ENCODE measurements at regions not wholly inside any gene's neighbourhood (a gene's known extent, or its start where the extent isn't known, plus 50 kb on each side); places are given as distances from the start of the nearest gene placed in this dataset.

DNA sequence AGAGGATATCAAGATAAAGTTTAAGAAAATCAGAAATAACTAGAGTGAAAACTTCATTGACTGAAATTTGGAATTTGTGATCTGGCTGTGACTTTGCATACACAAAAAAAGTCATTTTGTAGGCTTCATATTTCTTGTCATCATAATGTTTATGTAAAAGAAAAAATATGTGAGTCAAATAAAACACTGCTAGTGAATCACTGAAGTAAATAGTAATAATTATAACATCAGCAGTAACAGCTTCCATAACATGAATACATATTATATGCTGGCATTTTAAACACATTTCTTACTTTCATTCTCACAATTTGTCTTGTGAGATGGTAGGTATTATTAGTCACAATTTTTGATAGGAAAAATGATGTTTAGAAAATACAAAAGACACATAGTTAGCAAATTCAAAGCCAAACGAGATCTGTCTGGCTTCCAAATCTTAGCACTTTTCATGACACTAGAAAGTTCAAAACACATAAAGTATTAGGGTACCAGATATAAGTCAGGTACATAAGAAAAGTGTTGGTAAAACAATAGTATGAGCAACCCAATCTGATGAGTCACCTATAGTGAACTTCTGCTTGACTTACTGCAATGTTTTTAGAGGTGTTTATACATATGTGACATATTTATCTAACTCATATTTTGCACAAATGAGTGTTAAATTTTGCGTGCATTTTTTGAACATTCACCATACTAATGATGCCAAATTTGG, 241.0 kb upstream of the SNX7 start:
- DNase-seq, result no peak

- no peak for DNase-seq
Observed at GRCh38 chr1:98417820-98418219, 243.7 kb upstream of the SNX7 start.

- no peak for DNase-seq
Observed at GRCh38 chr1:98410082-98410481, 251.4 kb upstream of the SNX7 start.

- DNase-seq, result no peak
Observed at GRCh38 chr1:98406352-98407088, 255.0 kb upstream of the SNX7 start.

DNA sequence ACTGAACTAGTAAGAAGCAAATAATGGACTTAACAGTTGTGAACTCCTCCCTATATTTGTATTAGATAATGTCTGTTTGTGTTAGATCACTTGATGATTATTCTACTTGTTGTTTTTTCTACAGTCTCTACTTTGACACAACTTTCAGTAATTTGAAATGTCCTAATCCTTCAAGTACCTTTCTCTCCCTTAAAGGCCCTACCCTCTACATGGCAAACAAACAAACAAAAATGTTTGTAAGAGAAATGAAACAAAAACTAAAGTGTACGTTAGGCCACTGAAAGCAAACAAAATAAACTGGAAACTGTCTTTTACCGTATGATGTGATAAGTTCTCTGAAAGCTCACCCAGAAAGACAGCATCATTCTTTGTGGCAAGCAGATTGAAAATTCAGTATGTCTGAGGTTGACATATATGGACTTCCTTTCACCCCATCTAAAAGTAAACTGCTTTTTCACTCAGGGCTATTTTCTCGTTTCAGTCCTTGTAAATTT, 255.9 kb upstream of the SNX7 start:
- no peak for DNase-seq

GRCh38 chr1:98404866-98405265, 256.7 kb upstream of the SNX7 start:
- no peak for DNase-seq

DNA sequence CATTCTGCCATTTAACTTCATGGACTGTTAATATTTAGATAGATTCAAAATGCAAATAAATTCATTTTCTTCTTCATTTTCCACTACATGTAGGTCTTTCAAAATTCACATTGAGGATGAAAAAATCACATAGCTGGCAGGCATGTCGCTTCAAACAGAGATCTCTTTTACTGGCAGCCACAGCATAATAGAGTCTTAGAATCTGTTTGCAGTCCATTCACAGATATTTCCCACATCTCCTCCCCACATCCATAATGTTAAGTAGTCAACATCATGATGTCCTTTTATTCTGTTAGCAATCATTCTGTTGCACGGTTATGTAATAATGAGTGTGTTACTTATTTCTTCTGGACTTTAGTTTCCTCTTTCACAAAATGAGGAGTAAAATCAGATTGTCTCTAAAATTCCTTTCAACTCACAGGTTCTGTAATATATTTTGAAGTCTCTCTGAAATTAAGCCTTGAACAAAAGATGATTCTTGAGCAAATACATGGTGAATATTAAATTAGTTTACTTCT, 257.5 kb upstream of the SNX7 start:
- DNase-seq, result no peak

DNA sequence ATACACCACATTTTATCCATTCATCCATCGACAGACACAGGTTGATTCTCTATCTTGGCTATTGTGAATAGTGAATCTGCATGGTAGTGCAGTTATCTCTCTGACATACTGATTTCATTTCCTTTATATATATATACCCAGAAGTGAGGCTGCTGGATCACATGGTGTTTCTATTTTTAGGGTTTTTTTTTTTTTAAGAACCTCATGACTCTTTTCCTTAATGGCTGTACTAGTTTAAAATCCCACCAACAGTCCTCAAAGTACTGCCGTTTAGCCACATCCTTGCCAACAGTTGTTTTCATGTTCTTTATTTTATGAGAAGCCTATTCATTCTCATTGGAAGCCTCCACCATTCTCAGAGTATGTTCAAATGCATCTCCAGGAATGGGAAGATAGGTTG, 258.7 kb upstream of the SNX7 start:
- no peak for DNase-seq

DNA sequence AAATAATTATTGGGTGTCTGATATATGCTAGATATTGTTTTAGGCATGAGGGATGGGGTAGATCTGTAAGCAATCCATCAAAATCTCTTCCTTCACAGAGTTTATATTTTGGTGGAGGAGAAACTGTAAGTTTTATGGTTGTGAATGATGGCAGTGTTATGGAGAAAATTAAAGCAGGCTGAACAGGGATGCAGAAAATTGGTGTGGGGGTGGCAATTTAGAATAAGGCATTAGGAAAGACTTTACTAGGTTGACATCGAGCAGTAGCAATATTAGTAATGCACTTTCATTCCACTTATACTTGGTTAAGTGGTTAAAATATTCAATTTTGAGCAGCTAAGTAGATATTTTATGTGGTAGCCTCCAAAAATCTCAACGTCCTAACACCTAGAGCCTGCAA, 261.1 kb upstream of the SNX7 start:
- DNase-seq, result no peak

GRCh38 chr1:98399218-98399617, 262.3 kb upstream of the SNX7 start:
- no peak for DNase-seq

GRCh38 chr1:98398649-98399048, 262.9 kb upstream of the SNX7 start:
- no peak for DNase-seq

- no peak for DNase-seq
Observed at GRCh38 chr1:98398092-98398491, 263.4 kb upstream of the SNX7 start.

DNA sequence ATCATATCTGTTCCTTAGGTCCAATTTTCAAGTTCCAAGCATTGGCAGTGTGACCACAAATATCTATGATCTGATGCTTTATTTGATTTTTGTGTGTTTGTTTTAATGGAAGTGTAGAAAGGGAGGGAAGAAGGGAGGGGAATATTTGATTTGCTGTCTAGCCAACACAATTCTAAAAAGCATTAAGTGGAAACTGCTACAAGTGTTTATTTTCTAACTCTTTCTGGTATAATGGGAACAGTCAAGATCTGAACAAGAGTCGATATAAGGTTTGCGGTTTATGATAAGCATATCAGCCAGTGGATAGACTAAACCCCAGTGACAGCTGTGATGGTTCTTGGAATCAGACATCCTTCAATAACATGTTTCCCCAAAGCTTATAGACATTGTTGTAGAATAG, 267.8 kb upstream of the SNX7 start:
- no peak for DNase-seq

DNA sequence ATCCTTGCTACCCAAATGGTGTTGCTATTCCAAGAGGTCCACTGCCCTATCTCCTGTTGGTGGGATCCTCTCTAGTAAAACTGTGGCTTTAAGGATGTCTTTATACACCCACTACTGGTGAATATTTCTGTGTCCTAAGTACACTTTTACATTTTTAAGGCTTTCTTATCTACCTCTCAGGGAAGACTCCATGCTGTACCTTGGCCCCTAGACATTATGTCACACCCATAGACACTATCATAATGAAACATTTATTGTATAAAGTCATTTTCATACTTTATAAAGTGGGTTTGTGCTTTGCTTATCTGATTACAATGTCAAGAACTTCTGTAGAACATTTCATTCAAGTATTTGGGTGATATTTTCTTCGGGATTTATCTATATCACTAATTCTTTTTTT, 270.3 kb upstream of the SNX7 start:
- no peak for DNase-seq

DNA sequence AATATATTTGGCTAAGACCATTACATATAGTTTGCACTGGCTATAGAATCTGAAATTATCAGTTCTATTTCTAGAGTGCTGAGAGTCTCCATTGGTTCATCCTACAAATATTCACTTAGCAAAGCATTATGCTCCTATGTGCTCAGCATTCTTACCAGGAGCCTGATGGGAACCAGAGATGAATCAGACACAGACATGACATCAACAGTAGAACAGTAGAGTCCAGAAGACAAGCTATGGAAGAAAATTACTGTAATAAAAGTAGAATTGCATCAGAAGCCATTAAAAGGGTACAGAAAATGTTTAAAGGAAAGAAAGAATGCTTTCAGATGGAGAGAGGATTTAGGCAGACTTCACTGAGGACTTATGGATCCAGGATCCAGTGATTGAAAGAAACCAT, 271.7 kb upstream of the SNX7 start:
- DNase-seq, result no peak

- no peak for DNase-seq
Observed at GRCh38 chr1:98388441-98388840, 273.1 kb upstream of the SNX7 start.

GRCh38 chr1:98387701-98388100, 273.8 kb upstream of the SNX7 start:
- no peak for DNase-seq

DNA sequence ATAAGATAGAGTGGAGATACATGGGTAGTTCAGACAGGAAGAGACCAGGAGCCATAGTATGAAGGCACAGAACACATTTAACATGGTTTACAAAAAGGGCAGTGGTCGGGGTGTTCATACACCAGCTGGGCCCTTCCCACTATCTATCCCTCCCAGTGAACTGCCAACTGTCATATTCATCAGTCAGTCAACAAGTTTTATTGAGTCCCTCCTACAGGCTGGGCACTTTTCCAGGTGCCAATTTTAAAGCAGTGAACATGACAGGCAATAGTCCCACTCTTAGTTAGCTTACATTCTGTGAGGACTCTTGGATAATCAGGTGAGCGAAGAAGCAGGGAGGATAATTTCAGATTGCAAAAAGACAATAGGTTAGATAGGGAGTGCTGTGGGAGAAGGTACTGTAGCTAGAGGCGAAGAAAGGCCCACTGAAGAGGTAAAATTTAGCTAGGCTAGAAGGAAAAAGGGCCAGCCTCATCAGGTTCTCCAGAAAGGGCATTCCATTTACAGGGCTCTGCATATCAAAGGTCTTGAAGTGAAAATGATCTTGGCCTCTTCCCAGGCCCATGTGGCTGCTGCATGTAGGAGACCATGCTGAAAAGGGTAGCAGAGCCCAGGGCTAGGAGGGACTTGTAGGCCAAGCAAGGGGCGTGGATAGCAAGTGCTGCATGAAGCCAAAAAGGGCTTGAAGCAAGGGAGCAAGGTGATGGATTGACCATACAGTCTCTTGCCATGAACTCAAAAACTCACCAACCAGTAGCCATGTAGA, 274.7 kb upstream of the SNX7 start:
- DNase-seq, result no peak

GRCh38 chr1:98385652-98386051, 275.9 kb upstream of the SNX7 start:
- no peak for DNase-seq

DNA sequence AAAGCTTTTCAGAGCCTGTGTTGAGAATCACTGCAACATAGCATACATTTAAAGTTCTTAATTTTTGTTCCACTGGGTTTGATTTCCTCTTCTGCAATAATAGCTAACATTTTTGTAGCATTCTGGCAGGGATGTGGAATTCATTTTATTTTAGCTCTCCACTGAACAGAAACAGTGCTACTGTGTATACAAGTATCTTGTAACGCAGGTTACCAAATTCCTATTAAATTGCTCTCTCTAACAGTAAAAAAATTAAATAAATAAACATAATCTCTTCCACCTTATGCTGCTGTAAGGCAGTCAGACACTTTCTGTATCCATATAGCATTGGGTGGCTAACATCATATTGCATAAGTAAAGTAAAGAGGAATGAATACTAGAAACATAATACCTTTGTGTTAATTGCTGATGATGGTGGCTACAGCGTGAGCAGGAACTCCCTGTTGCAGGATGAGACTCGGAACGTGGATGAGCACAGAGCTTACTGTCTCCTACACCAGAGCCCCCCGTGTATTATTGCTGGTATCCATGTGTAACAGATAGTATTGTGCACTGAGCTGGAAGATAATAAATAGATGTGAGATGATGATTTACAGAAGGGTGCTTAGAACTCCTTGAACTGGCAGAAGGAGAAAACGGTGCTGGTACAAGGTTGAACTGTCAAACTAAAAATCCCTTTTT, 276.9 kb upstream of the SNX7 start:
- no peak for DNase-seq

GRCh38 chr1:98382986-98383740, 278.4 kb upstream of the SNX7 start:
- no peak for DNase-seq

- no peak for DNase-seq
Observed at GRCh38 chr1:98382586-98382985, 278.9 kb upstream of the SNX7 start.
